ENCODE measurements at regions not wholly inside any gene's neighbourhood (a gene's known extent, or its start where the extent isn't known, plus 50 kb on each side); places are given as distances from the start of the nearest gene placed in this dataset.

- no peak for DNase-seq
Measured at GRCh38 chr15:36370051-36370730, 209.2 kb upstream of the CDIN1 start.

GRCh38 chr15:36370731-36371112, 208.7 kb upstream of the CDIN1 start:
- no peak for DNase-seq

DNA sequence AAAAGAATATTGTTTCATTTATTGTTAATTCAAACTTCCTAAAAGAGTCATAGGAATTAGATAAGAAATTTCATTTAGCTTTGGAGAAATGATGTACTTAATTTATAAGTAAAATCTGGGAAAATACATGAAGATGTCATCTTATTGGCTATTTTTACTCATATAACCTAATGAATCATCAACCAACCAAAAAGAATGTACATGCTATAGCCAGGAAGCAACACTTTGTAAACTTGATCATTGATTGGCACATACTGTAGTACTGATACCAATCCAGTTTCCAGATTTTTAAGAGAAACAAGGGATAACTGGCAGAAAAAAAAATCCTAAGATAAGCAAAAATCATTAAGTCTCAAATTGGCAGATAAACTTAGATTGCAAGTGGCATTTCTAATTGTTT, 207.9 kb upstream of the CDIN1 start:
- DNase-seq: no peak

GRCh38 chr15:36372968-36373367, 206.5 kb upstream of the CDIN1 start:
- DNase-seq: no peak

- DNase-seq: no peak
Measured at GRCh38 chr15:36373550-36373949, 205.9 kb upstream of the CDIN1 start.

DNA sequence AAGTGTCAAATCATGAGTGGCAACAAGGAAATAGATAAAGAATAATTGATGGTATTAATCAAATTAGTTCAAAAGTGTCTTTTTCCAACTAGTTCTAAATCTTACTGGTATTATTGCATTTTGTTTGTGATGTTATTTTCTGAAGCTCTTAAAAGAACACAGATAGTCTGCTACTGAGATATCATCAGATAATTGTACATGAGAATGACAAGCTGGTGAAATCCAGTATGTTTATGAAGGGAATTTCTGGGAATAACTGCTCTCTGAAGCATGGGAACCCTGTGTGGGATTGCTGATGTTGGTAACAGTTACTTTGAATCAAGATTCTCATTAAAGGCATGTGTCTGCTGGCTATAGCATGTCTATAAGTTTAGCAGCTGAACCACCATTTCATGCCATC, 190.3 kb upstream of the CDIN1 start:
- DNase-seq: no peak

DNA sequence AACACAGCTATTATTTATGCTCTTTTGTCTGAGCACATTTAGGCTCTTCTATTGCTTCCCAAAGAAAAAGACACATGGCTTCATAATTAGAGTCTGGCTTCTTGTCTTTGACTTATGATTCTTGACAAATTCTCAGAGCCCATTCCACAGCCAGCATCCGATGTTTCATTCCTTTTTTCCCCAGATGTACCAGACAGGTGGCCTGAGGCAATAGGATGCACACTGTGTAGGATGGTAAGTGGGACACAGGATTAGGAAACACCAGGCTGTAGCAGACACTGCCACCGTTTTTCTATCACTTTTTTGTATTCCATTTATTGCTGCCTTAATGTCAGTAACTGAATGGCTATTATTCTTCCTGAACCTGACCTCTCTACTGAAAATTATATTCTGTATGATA, 188.9 kb upstream of the CDIN1 start:
- no peak for DNase-seq

DNA sequence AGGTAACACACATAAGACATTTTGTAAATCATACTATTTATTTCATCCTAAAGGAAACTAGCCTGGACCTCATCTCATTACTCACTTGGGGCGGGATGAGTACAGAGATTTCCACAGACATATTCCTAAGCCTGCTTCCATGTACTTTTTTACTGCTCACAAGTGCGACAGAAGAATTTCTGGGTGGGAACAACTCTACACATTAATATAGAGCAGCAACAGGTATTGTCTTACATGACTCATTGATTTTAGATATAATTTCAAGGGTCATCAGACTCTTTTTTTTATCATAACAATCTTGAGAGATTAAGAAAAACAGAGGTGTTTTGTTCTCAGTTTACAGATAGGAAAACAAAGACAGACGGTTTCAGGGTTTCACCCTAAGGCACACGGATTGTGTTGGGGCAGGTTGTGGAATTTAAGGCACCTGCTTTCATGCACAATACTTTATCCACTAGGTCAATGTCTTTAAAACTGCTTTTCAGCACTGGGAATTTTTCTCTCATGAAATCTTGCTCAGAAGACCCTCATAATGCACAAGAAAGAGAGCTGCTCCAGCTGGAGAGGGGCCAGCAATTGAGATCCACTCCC, 186.7 kb upstream of the CDIN1 start:
- DNase-seq: no peak

DNA sequence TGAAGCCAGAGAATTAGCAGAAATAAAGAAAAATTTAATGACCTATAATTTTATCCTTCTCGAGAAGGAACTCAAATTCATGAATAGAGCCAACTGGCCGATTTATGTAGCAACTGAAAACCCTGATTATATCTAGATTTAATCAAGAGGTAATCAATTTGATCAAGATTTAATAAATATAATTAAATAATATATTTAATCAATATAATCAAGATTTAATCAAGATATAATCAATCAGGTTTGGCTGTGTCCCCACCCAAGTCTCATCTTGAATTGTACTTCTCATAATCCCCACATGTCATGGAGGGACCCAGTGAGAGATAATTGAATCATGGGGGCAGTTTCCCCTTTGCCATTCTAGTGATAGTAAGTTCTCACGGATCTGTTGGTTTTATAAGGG, 181.2 kb upstream of the CDIN1 start:
- DNase-seq: no peak

DNA sequence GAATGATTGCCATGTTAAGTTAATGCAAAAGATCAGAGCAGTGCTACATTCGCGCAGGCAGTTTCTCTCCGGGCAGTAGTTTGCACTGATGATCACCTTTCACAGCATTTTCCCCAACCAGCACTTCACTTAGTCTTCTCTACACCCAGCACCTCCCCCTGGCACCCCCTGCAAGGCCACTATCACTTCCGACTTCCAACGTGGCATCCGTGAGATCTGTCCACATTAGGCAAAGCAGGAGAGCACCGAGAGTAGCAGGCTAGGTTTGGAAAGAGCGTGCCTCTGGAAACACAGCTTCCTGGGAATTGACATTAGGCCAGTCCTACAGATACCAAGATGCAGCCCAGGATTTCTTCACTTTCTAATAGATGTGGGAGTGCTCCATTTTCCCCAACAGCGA, 180.2 kb upstream of the CDIN1 start:
- DNase-seq: no peak

DNA sequence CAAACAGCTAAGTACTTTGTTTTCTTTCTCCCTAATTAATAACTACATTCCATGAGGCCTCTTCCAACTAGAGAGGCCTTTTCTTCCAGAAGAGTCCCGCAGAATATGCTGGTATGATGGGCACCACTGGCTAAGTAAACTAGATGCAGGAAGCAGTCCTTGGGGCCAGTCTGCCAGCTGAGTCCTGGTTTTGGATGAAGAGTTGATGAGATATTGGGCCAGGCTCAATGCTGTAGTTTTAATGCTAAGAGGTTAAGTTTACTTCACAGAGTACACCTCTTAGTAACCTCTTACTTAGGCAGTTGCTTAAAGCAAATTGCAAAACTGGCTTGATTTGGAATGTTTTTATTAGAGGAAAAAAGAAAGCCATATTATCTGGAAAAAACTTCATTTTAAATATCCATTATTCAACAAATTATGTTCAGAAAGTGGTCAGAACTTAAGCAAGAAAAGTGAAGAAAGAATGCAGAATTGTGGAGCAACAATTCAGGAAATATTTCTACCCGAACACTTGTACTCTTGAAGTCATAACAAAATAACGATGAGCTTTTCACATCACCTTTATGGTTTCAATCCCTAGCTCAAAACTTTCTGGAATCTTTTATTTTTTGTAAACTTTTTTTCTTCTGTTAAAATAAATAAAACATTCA, 178.4 kb upstream of the CDIN1 start:
- DNase-seq: no peak

GRCh38 chr15:36401586-36401966, 177.8 kb upstream of the CDIN1 start:
- DNase-seq: no peak

DNA sequence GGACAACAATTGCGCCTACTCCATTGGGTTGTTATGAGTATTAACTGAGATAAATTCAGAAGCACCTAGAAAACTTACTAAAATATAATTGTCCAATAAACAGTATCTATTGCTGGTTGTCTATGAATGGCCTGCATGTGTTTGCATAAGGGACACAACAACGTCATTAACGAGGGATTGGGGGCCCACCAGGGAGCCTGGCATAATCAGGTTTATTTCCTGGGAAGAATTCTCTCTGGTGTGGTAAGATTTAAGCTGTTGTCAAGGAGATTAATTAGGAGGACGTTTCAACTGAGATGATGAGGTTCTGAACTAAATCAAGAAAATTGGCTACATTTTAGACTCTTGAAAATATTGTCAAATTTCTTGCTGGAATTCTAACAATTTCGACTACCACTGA, 176.1 kb upstream of the CDIN1 start:
- DNase-seq: no peak

DNA sequence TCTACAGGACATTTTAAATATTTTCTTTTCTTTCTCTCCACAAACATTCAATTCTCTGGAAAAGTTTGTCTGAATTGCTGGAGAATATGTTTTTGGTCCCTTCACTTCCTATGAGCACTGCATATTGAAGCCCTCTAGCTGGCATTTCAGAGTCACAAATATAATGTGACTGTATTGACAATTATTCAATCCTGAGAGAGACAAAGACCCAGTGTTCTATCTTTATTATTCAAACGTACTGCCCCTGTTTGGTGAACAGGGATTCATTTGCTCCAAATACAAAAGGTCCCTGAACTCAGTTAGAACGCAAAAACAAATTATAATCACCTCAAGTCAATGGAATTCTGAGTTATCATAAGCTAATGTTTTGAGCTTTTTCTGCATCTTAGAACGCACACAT, 173.1 kb upstream of the CDIN1 start:
- peak; percentile 35 for DNase-seq

DNA sequence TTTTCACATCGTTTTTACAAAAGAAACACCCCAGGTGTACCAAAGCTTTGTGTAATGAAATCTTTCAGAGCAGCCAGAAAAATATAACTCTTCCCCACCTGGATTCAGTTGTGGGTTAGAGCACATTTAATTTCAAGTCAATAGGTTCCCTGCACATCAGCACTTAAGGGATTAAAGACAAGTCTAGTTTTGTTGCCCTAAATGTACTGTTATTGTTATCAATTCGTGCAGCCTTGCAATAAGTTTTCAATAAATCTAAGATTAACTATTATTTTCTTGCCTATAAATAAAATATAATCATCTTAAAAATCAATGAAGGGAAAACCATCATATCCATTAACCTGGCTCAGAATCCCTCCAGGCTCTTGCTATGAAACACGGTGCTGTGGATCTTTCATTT, 172.5 kb upstream of the CDIN1 start:
- DNase-seq: no peak

DNA sequence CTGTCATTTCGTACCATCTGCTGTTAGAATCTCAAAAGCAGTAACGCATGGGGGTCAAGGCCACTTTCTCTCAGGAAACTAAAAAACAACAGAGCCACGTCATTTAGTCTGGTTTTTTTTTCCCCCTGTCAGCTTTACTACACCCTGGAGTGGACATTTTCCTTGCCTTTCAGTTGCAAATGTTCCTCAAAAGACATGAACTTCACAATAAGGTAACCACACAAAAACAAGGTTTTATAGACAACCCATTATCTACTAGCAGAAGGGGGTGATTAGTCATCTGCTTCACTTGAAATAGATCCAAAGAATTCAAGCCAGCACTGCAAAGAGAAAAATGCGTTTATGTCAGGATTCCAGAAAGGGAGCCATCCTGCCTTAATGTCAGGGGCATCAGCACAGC, 171.8 kb upstream of the CDIN1 start:
- no peak for DNase-seq

DNA sequence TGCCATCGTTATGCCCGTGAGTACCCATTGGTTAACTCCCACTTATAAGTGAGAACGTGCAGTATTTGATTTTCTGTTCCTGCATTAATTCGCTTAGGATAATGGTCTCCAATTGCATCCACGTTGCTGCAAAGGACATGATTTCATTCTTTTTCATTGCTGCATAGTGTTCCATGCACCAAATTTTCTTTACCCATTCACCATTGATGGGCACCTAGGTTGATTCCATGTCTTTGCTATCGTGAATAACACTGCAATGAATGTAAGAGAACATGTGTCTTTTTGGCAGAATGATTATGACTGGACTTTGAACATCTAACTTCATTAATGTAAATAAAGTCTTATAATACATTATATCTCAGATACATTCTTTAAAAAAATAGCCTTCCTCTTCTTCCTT, 169.6 kb upstream of the CDIN1 start:
- no peak for DNase-seq

GRCh38 chr15:36414670-36415069, 164.8 kb upstream of the CDIN1 start:
- DNase-seq: no peak

GRCh38 chr15:36415643-36416042, 163.8 kb upstream of the CDIN1 start:
- DNase-seq: no peak

GRCh38 chr15:36422631-36423030, 156.8 kb upstream of the CDIN1 start:
- DNase-seq: no peak

DNA sequence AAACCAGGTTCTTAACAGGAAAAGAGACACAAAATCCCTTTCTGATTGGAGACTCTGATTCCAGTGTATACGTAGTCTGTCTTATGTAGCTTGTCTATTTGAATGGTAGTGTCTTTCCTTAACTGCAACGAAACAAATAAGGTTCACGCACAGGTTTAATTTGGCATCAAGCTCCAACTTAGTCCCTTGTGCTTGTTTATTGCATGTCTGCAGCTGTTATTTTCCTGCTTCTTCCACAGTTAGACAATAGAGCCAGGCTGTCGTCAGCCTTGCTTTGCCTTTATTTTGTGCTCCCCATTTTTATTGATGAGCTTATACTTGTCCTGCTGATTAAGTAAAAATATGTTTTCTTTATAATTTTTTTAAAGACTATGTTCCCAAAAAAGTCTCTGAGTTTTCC, 152.7 kb upstream of the CDIN1 start:
- DNase-seq: no peak

GRCh38 chr15:36428102-36428845, 151.2 kb upstream of the CDIN1 start:
- no peak for DNase-seq

DNA sequence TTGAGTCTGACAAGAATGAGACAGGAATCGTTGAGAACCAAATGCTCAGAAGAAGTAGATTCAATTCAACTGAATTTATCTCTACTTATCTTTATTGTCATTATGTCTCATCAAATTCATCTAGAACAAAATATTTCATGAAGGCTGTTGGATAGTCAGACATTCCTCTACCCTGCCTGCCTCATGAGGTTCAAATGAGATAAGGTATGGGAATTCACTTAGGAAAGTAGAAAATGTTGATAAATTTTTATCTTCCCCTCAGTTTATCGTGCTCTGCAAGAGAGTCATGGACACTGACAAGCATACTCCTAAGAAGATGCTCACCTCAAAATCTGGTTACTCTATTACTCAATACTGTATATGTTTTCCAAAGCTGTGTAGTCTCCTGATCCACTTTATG, 149.7 kb upstream of the CDIN1 start:
- DNase-seq: no peak

GRCh38 chr15:36430280-36430679, 149.1 kb upstream of the CDIN1 start:
- DNase-seq: no peak
